NCI-H510A treated with DMSO at 0.1 percent for 48 hours (cell line): ENCODE measurements at regions not wholly inside any gene's neighbourhood (a gene's known extent, or its start where the extent isn't known, plus 50 kb on each side); places are given as distances from the start of the nearest gene placed in this dataset.

Experiments used
- DNase-seq: peaks from one replicate; lab custom pipeline; 2025; lab: John Stamatoyannopoulos, UW

DNA sequence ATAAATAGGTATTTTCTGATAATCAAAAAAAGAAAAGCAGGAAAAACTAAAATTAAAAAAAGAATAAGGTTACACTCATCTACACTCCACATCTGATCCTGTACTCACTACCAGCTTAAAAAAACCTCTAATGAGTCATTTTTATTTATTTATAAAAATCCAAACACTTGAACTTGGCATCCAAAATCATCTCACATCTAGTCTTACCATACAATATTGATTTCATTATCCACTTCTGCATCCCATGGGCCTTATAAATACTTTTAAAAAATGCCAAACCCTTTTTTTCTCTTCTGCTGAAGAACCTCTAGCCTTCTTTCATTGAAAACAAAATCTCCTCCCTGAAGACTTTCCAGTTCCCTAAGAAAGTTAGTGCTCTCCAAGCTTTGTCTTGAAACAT is 109.7 kb downstream of the TMTC3 start:
- DNase-seq, result no peak

DNA sequence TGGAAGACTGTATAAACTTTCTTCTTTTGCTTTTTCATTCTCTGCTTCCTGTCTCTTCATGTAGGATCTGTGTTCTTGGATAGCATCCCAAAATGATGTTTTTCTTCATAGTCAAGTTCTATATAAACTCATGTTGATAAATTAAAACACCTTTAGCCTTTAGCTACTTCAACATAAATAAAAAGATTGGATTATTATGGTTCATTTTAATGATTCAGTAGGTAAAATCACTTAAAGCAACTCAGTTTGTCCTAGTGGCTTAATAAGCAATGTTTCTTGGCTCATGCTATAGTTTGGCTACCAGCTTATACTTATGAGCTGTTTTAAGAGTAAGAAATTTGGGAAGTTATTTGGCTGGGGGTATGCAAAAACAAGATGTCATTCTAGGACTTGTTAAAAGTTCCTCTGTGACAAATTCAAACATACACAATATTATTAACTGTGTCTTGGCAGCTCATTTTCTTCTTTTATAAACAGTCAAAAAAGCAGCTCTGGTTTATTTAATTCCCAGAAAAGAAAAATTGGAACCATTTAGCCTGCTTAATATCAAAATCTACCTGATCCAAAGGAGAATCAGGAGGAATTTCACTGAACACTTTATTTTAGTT is 111.4 kb downstream of the TMTC3 start:
- DNase-seq, result no peak

DNA sequence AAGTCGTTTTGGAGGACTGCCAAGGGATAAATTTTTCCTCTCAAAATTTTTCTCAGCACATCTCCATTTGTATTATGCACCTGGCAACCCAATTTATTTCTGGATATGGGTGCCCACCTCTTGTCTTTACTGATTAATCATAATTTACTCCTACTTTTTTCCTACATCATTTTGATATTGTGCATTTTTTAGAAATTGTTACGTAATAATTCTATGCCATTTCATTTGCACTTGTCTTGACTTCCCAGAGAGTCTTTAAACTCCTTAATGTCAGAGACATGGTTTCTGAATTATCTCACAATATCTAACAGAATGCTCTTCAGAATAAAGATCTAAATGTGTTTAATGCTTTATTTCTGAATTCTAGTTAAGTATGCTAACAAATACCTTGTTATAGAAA is 113.1 kb downstream of the TMTC3 start:
- no peak for DNase-seq

DNA sequence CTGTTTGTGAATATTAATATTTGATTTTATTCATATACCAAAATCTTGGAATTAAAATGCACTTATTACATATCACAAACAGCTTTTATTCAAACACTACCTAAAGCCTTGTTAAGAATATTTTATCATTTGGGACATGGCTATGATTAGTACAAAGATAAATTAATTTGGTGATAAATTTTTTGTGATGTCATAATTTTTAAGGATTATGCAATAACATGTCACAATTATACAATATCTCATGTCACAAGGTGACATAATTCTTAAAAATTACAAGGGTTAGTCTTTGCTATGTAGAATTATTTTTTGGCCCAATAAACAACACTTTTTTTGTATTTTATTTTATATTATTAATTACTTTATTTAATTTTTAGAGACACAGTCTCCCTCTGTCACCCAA is 113.7 kb downstream of the TMTC3 start:
- DNase-seq, result no peak

DNA sequence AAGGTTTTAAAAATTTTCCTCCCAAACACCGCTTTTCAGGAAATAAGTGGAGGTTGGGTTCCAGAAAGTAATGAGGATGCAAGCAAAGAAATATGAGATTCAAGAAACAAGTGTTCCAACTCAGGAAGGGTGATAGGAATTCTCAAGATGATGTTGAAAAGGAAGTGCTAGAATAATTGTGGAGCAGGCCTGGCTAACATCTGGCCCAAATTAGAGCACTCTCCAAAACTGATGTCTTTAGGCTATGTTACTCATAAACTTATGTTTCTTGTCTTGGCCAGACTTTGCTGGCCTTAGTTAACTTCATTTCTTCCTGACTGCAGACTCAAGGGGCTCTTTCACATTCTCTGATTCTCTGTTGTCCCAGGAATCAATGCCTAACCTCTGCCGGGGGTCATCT is 116.3 kb downstream of the TMTC3 start:
- DNase-seq, result no peak

DNA sequence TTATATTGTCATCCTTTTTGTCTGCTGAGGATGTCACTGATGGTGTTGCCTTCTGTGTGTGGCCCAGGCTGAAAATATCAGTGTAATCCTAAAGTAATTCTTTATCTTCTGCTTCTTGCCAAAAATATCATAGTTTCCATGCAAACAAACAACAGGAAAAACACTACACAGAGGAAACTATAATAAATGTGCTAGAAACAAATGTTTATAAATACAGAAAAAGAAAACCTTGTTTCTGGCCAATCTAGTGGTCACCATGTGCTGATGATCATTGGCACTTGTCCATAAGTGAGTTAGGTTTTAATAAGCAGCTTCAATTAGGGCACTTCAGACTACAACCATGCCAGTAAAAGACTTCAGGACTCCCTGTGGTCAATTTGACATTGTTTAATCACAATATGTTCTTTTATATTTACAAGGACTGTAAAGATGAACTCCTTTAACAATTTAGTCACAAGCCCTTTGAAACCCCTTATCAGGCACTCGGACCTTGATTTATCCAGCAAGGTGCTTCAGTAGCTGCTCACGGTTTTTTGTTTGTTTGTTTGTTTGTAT is 124.8 kb downstream of the TMTC3 start:
- no peak for DNase-seq

DNA sequence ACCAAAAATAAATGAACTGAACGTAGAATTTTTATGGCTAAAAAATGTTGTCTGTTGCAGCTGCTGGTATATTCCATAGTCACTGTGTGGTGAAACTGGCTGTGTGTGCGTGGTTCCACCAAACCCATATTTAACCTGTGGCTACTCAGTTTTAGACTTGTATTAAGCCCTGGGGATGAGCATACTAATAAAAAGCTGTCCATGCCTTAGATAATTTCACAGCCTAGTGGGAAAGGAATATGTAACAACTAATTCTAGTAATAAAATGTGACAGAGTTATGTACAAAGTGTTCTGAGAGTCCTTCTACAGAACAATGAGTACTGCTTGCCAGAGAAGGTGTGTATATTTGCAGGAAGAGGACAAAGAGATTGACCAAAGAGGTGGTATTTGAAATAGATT is 125.5 kb downstream of the TMTC3 start:
- DNase-seq, result no peak

DNA sequence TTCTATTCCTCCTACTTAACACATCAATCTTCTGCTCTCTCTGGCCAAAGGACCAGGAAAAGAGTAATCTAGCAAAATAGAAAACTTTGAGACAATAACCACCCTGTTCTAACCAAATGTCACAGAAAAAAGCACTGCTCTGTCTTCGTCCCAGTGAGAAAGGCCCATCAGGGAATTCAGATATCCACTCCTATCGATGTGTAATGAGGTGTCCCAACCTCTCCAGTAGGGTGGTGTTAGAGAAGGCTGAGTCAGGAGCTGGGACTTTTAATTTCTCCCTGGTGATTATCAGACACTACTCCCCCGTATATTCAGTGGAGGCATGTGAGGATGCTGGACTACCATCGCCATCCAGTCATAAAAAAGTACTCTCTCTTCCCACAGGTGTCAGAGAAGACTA is 130.3 kb downstream of the TMTC3 start:
- no peak for DNase-seq

DNA sequence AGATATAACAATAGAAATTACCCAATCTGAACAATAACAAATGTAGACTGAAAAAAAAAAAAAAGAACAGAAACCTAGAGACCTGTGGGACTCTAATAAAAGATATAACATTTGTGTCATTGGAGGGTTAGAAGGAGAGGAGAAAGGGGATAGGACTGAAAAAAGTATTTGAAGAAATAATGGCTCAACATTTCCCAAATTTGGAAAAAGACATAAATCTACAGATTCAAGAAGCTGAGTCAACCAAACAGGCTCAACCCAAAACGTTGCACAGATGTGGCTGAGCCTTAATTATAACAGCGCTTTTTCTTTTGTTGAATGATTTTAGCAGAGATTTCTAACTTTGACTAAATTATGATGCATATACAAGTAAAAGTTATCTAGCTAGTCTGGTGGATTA is 131.3 kb downstream of the TMTC3 start:
- no peak for DNase-seq

DNA sequence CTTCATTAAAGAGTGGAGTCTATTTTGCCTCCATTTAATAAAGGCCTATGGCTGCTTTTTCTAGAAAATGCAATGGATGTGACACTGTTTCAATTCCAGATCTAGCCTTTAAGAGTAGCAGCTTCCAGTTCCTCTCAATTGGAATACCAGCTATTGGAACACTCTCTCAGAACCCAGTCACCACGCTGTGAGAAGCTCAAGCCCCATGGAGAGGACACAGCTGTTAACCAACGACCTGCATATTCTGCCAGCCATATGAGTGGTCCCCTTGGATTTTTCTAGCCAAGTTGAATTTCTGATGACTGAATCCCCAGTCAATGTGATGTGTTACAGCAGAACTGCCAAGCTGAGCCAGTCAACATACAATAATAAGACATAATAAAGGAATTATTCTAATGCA is 131.8 kb downstream of the TMTC3 start:
- DNase-seq, result no peak

DNA sequence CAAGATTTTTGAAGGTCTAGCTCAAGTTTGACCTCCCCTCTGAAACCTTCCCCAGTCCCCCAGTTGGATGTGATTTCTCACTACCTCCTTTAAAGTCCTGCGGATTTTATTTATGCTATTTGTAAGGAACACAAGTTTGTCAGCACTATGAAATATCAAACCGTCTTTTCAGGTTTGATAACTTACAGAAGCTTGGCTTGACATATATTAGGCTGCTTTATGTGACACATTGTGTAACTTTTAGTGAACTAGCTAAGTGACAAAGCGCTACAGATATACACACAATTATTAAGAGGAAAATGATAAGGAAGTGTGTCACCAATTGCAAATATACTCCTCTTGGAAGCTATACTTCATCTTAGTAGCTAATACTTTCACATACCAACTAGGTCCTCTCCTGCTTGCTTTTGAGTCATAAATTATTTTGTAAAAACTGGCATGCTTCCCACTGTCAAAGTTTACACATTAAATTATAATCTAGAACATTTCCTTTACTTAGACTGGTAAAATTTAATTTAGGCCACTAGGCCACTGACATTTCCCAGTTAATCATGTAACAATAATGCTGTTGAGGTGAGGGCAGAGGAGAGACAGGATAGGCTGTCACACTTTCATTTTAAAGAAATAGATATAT is 149.5 kb downstream of the TMTC3 start:
- DNase-seq, result no peak

DNA sequence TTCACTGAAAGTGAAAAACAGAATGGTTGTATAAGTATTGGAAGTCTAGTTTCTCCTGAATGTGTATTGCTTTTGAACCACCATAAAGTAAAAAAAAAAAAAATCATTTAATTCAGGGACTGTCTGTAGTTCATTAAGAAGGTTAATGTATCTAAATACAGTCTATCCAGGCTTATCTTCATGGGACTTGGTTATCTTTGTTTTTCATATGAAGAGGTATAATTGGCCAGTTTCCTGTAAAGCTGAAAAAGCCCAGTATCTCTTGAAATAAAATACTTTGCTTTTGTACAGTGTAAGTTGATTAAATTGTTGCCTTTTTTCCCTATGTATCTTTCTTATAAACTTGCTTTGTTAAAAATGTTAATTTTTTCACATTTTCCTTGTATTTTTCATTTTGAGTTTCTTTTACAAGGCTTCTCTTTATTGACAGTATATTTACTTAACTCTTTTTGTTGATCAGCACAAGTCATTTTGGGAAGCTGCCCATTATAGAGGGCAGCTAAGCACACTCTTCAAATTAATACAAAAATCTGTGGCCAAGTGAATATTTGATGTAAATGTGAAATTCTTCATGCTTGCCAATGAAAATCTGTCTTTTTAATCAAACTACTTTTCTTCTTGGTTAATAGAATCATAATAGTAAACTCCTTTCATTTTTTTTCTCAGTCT is 156.0 kb downstream of the TMTC3 start:
- DNase-seq, result no peak

DNA sequence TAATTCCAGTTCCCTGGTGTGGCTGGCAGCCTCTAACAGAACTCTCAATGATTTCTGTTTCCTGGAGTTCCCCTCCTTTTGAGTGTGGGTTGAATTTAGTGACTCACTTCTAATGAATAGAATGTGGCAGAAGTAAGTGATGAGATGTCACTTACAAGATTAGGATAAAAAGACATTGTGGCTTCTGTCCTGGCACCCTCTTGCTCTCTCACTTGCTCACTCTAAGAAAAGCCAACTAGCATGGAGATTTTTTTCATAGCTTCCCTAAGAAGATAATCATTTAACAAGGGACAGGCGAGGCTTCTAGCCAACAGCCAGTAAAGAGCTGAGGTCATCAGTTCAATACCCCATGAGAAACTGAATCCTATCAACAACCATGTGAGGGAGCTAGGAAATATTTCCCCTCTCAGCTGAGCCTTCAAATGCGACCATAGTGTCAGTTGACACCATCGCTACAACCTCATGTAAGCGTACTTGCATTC is 156.7 kb downstream of the TMTC3 start:
- no peak for DNase-seq

DNA sequence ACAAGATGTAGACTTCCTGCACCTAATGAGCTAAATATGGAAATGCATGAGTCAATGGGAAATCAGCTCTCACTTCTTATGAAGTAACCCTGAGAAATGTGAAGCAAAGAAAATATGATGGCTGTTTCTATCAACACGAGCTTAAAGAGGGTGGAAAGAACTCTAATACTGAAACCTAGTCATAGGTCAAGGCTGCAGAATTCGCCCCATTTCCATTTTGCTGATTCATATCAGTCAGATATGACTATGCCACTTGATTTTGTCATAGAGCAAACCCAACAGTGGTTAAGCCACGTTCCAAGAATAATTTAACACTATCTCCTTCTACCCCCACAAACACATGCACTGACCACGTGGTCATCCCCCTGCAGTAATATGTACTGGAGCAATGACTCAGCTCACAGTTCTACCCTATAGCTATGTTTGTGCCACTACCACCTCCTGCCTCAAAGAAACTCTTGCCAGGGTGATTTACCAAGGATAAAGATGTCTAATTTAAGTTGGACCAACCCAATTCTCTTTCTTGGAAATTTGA is 157.5 kb downstream of the TMTC3 start:
- no peak for DNase-seq

DNA sequence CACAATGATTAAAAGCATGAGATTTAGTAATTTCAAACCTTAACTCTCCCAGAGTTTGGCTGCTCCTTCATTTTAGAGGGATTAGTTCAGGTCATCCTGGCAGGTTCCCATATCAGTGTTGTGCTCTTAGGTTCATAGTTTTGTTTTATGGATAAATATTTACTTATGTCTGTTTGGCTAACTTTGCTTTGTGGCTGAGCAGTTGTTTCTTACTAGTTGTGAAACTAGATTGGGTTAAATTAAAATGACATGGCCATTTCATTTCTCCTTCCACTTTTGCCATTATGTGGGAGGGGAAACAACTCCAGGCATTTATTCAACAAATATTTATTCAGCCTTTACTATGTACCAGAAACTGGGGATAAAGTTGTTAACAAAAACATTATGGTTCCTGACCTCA is 158.8 kb downstream of the TMTC3 start:
- no peak for DNase-seq

DNA sequence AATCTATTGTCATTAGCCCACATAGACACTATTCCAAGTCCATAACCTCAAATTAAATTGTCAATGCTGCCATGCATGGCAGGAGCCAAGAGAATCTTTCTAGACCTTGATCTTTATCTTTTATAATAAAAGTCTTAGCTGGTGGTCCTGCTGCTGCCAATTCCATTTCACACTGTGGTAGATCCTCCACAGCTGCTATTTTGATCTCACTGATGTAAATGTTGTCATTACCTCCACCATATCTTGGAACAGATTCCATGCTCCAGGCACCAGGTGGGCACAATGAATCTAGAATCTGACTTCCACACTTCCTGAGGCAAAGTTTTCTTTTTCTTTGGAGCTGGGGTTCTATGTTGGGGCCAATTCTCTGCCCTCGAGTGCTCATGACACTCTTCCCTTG is 161.2 kb downstream of the TMTC3 start:
- no peak for DNase-seq

DNA sequence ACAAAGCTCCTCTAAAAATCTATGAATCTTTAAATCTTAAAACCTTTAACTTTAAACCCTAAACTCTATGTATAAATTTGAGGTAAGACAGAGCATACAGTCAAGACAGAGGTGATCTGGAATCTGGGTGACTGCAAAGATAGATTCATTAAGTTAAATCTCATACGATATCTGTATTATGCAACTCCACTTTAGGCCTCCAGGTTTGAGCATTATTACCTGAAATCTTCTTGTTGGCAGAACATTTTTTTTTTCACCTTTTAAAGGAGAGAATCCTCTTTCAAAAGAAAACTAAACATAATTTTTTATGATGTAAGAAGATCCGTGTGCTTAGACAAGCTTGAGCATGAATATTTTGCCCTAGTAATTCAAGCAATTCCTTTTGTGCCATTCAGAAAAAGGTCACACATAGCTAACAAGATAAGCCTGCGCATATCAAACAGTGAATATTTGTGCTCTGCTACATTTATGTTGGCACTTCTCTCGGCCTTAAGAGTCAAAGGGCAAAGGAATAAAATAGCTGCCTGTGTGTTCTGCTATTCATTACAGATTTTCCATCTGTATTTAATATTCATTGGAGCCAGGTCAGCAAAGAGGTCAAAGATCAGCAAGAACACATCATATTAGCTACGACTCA is 163.3 kb downstream of the TMTC3 start:
- no peak for DNase-seq

DNA sequence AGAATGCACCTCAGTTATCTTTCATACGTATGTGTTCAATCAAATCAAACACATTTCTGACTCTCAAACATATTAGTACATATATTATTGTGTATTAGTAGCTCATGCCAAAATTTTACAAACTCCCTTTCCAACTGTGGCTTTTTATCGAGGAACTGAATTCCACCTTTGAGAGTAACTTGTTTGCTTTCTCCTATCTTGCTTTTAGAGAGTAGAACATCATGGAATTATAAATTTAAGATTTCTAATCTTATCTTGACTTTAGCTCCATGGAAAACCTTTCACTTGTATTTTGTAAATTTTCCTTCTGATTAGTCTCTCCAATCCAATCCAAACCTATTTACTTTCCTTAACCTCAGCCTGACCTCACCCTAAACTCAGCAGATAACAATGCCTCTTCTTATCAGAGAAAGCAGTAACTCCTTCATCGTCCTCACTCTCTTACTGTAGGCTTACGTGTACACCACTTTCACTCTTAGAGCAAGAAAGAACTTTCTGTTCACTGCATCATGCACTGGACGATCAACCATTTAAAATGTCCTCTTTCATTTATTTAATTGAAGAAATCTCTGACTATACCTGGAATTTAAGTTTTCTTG is 164.5 kb downstream of the TMTC3 start:
- DNase-seq, result no peak

DNA sequence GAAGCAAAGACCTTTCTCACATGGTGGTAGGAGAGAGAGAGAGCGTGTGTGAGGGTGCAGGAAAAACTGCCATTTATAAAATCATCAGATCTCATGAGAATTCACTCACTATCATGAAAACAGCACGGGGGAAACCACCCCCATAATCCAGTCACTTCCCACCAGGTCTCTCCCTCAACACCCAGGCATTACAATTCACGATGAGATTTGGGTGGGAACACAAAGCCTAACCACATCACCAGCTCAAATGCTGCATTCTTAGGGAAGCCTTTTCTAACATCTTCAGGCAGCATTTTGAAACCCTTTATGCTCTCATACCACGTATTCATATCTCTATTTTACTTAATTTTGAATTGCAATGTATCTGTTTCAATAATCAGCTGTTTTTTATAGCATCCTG is 165.9 kb downstream of the TMTC3 start:
- no peak for DNase-seq

DNA sequence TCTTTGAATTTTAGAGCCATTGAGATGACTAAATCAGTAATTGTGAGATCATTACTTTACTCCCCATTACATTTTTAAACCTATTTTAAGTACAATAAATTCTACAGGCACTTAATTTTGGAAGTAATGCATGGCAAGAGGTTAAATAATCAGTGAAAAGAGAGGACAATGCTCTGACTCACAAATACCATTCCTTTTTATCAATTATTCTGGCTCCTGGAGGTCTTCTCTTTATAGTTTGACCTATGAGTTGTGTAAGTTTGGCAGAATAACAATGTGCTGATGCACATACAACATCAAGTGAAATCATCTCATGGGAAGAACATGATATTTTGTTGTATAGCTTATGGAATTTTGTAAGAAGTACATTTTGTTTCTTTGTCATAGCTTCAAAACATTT is 166.7 kb downstream of the TMTC3 start:
- DNase-seq, result no peak

DNA sequence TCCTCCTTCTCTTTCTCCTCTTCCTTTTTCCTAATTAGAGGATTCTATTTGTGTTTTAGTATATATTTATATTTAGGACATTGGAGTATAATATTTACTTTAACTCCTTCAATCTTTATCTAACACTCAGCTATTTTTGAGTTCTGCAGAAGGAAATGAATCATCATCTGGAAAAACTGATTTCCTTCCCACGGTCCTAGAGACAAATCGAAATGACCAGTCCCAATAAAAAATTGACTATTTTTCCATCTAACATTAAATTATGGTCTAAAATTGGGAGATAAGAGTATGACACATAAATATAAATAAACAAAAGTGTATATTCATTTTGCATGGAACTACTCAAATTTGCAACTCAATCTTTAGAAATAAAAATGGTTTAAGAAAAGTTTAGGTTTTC is 167.4 kb downstream of the TMTC3 start:
- no peak for DNase-seq

DNA sequence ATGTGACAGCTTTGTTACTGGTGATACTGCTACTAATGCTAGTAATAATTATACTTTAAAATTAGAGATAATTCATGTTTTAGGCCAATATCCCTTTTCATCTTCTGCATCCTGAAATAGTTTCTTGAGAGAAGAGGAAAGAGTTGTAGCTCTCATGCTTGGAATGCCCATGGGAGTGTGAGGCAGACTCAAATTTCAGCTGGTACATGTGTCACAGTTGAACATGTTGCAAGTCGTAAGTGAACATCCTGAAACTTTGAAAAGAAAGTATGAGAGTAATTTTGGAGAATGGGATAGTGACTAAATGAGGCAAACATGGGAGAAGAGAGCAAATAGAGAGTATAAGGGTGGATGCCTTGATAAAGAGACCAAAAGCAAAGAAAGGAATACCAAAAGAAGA is 168.0 kb downstream of the TMTC3 start:
- no peak for DNase-seq
